ENCODE measurements at regions not wholly inside any gene's neighbourhood (a gene's known extent, or its start where the extent isn't known, plus 50 kb on each side); places are given as distances from the start of the nearest gene placed in this dataset.
A peak's percentile ranks its signal among the peaks of the same experiment; 100 is the strongest.

GRCh38 chr6:153720732-153721131, 318.3 kb upstream of the OPRM1 start:
- no peaks in the 10 kb centered on the region; the same call in 1 of the 2 replicates for H3K27me3 ChIP-seq (ENCODE audit: low read depth)
- H3K36me3 ChIP-seq (replicated peaks): no peaks in the 10 kb centered on the region
- in situ Hi-C loops (cut with MboI; ENCODE audit: low sequenced_read_pairs): no loop called here
- H3K4me1 ChIP-seq: no peaks in the 10 kb centered on the region
- no peak for DNase-seq (ENCODE audit: low spot score in 2 of 2)
- H3K9me3 ChIP-seq: no peaks in the 10 kb centered on the region
- H3K4me3 ChIP-seq: no peak overlapping the region

GRCh38 chr6:153705429-153705828, 333.6 kb upstream of the OPRM1 start:
- no peaks in the 10 kb centered on the region for H3K4me1 ChIP-seq
- no peaks in the 10 kb centered on the region for H3K36me3 ChIP-seq (replicated peaks)
- H3K4me3 ChIP-seq: no peak overlapping the region
- in situ Hi-C loops (cut with MboI; ENCODE audit: low sequenced_read_pairs): no loop called here
- H3K27me3 ChIP-seq (ENCODE audit: low read depth): no peaks in the 10 kb centered on the region
- no peaks in the 10 kb centered on the region for H3K9me3 ChIP-seq
- no peak for DNase-seq (ENCODE audit: low spot score in 2 of 2)

GRCh38 chr6:153702671-153703070, 336.4 kb upstream of the OPRM1 start:
- Histone ChIP-seq H3K9me3 (no peaks in the 10 kb centered on the region), H3K4me3 (no peak overlapping the region), H3K4me1 (no peaks in the 10 kb centered on the region), H3K27me3 (ENCODE audit: low read depth) (no peaks in the 10 kb centered on the region), H3K36me3 (replicated peaks) (no peaks in the 10 kb centered on the region)
- no peak for DNase-seq (ENCODE audit: low spot score in 2 of 2)
- in situ Hi-C loops (cut with MboI; ENCODE audit: low sequenced_read_pairs): no loop called here

- H3K27me3 ChIP-seq (ENCODE audit: low read depth): peaks cover 5% of the 10 kb centered on the region; the same call in 1 of the 2 replicates
- H3K9me3 ChIP-seq: no peaks in the 10 kb centered on the region
- no peak for DNase-seq (ENCODE audit: low spot score in 2 of 2)
- no peak overlapping the region for H3K4me3 ChIP-seq
- in situ Hi-C loops (cut with MboI; ENCODE audit: low sequenced_read_pairs): no loop called here
- H3K4me1 ChIP-seq: no peaks in the 10 kb centered on the region
- no peaks in the 10 kb centered on the region for H3K36me3 ChIP-seq (replicated peaks)
Measured at GRCh38 chr6:153698637-153699036, 340.4 kb upstream of the OPRM1 start.

- Histone ChIP-seq H3K36me3 (replicated peaks) (no peaks in the 10 kb centered on the region), H3K27me3 (ENCODE audit: low read depth) (peaks cover 5% of the 10 kb centered on the region; the same call in 1 of the 2 replicates), H3K9me3 (no peaks in the 10 kb centered on the region), H3K4me1 (no peaks in the 10 kb centered on the region), H3K4me3 (no peak overlapping the region)
- no peak for DNase-seq (ENCODE audit: low spot score in 2 of 2)
- in situ Hi-C loops (cut with MboI; ENCODE audit: low sequenced_read_pairs): no loop called here
Measured at GRCh38 chr6:153698001-153698400, 341.0 kb upstream of the OPRM1 start.

GRCh38 chr6:153677522-153677921, 361.5 kb upstream of the OPRM1 start:
- Histone ChIP-seq H3K4me3 (no peak overlapping the region), H3K27me3 (ENCODE audit: low read depth) (peaks cover 3% of the 10 kb centered on the region; the same call in 1 of the 2 replicates), H3K9me3 (no peaks in the 10 kb centered on the region), H3K36me3 (replicated peaks) (no peaks in the 10 kb centered on the region), H3K4me1 (no peaks in the 10 kb centered on the region)
- no peak for DNase-seq (ENCODE audit: low spot score in 2 of 2)
- in situ Hi-C loops (cut with MboI; ENCODE audit: low sequenced_read_pairs): no loop called here

GRCh38 chr6:153673750-153674149, 365.3 kb upstream of the OPRM1 start:
- Histone ChIP-seq H3K9me3 (no peaks in the 10 kb centered on the region), H3K36me3 (replicated peaks) (no peaks in the 10 kb centered on the region), H3K4me3 (no peak overlapping the region), H3K27me3 (ENCODE audit: low read depth) (peaks cover 3% of the 10 kb centered on the region; the same call in 1 of the 2 replicates), H3K4me1 (no peaks in the 10 kb centered on the region)
- no peak for DNase-seq (ENCODE audit: low spot score in 2 of 2)
- in situ Hi-C loops (cut with MboI; ENCODE audit: low sequenced_read_pairs): no loop called here

- Histone ChIP-seq H3K27me3 (ENCODE audit: low read depth) (peaks cover 3% of the 10 kb centered on the region; the same call in 1 of the 2 replicates), H3K4me1 (no peaks in the 10 kb centered on the region), H3K4me3 (no peak overlapping the region), H3K36me3 (replicated peaks) (no peaks in the 10 kb centered on the region), H3K9me3 (no peaks in the 10 kb centered on the region)
- in situ Hi-C loops (cut with MboI; ENCODE audit: low sequenced_read_pairs): no loop called here
- DNase-seq (ENCODE audit: low spot score in 2 of 2): no peak
Measured at GRCh38 chr6:153673225-153673624, 365.8 kb upstream of the OPRM1 start.

GRCh38 chr6:153670403-153671026, 368.5 kb upstream of the OPRM1 start:
- Histone ChIP-seq H3K4me1 (no peaks in the 10 kb centered on the region), H3K27me3 (ENCODE audit: low read depth) (peaks cover 3% of the 10 kb centered on the region; the same call in 1 of the 2 replicates), H3K36me3 (replicated peaks) (no peaks in the 10 kb centered on the region), H3K9me3 (no peaks in the 10 kb centered on the region), H3K4me3 (no peak overlapping the region)
- in situ Hi-C loops (cut with MboI; ENCODE audit: low sequenced_read_pairs): no loop called here
- DNase-seq (ENCODE audit: low spot score in 2 of 2): no peak

- no peak for DNase-seq (ENCODE audit: low spot score in 2 of 2)
- Histone ChIP-seq H3K27me3 (ENCODE audit: low read depth) (peaks cover 3% of the 10 kb centered on the region; the same call in 1 of the 2 replicates), H3K4me1 (no peaks in the 10 kb centered on the region), H3K36me3 (replicated peaks) (no peaks in the 10 kb centered on the region), H3K9me3 (no peaks in the 10 kb centered on the region), H3K4me3 (no peak overlapping the region)
- in situ Hi-C loops (cut with MboI; ENCODE audit: low sequenced_read_pairs): no loop called here
Measured at GRCh38 chr6:153668758-153669157, 370.3 kb upstream of the OPRM1 start.

- H3K4me1 ChIP-seq: no peaks in the 10 kb centered on the region
Measured at GRCh38 chr6:153662982-153663381, 376.1 kb upstream of the OPRM1 start.

GRCh38 chr6:153645326-153645725, 393.7 kb upstream of the OPRM1 start:
- in situ Hi-C loops (cut with MboI; ENCODE audit: low sequenced_read_pairs): no loop called here
- no peak for DNase-seq (ENCODE audit: low spot score in 2 of 2)
- Histone ChIP-seq H3K27me3 (ENCODE audit: low read depth) (no peaks in the 10 kb centered on the region), H3K9me3 (no peaks in the 10 kb centered on the region), H3K4me3 (no peak overlapping the region), H3K4me1 (no peaks in the 10 kb centered on the region), H3K36me3 (replicated peaks) (no peaks in the 10 kb centered on the region)

More at GRCh38 chr6:153662982-153663381, 376.1 kb upstream of the OPRM1 start:
- Histone ChIP-seq H3K9me3 (no peaks in the 10 kb centered on the region), H3K4me3 (no peak overlapping the region), H3K36me3 (replicated peaks) (no peaks in the 10 kb centered on the region), H3K27me3 (ENCODE audit: low read depth) (no peaks in the 10 kb centered on the region)
- DNase-seq (ENCODE audit: low spot score in 2 of 2): no peak
- in situ Hi-C loops (cut with MboI; ENCODE audit: low sequenced_read_pairs): no loop called here

GRCh38 chr6:153644000-153644399, 395.0 kb upstream of the OPRM1 start:
- in situ Hi-C loops (cut with MboI; ENCODE audit: low sequenced_read_pairs): no loop called here
- Histone ChIP-seq H3K36me3 (replicated peaks) (no peaks in the 10 kb centered on the region), H3K4me3 (no peak overlapping the region), H3K27me3 (ENCODE audit: low read depth) (no peaks in the 10 kb centered on the region), H3K4me1 (no peaks in the 10 kb centered on the region), H3K9me3 (no peaks in the 10 kb centered on the region)
- DNase-seq (ENCODE audit: low spot score in 2 of 2): no peak

GRCh38 chr6:153634416-153634815, 404.6 kb upstream of the OPRM1 start:
- Histone ChIP-seq H3K9me3 (no peaks in the 10 kb centered on the region), H3K4me3 (no peak overlapping the region), H3K4me1 (no peaks in the 10 kb centered on the region), H3K27me3 (ENCODE audit: low read depth) (no peaks in the 10 kb centered on the region; the same call in 1 of the 2 replicates), H3K36me3 (replicated peaks) (no peaks in the 10 kb centered on the region)
- DNase-seq (ENCODE audit: low spot score in 2 of 2): no peak
- in situ Hi-C loops (cut with MboI; ENCODE audit: low sequenced_read_pairs): no loop called here

GRCh38 chr6:153625089-153625488, 414.0 kb upstream of the OPRM1 start:
- peaks cover 2% of the 10 kb centered on the region for H3K27me3 ChIP-seq (ENCODE audit: low read depth)
- H3K36me3 ChIP-seq (replicated peaks): no peaks in the 10 kb centered on the region
- H3K9me3 ChIP-seq: no peaks in the 10 kb centered on the region
- no peaks in the 10 kb centered on the region; the same call in 1 of the 2 replicates for H3K4me1 ChIP-seq
- in situ Hi-C loops (cut with MboI; ENCODE audit: low sequenced_read_pairs): no loop called here
- DNase-seq (ENCODE audit: low spot score in 2 of 2): peak; percentile 47 to 71
- no peak overlapping the region for H3K4me3 ChIP-seq
